GM21447 (cell line): ENCODE measurements at regions not wholly inside any gene's neighbourhood (a gene's known extent, or its start where the extent isn't known, plus 50 kb on each side); places are given as distances from the start of the nearest gene placed in this dataset.

Experiments used
- ATAC-seq: cut with Tn5 transposase; IDR thresholded peaks from one replicate; pipeline ENCODE4 v1.9.1; 2021; ENCODE audit not compliant: unreplicated experiment

- ATAC-seq: no peak
These were observed 550.7 kb downstream of the TYW1 start for GRCh38 chr7:67547183-67547907.

GRCh38 chr7:67549126-67549525 lies 552.5 kb downstream of the TYW1 start:
- ATAC-seq: no peak

- ATAC-seq: no peak
These were observed 554.3 kb downstream of the TYW1 start for GRCh38 chr7:67550801-67551436.

GRCh38 chr7:67552738-67553137 lies 556.1 kb downstream of the TYW1 start:
- ATAC-seq: no peak

DNA sequence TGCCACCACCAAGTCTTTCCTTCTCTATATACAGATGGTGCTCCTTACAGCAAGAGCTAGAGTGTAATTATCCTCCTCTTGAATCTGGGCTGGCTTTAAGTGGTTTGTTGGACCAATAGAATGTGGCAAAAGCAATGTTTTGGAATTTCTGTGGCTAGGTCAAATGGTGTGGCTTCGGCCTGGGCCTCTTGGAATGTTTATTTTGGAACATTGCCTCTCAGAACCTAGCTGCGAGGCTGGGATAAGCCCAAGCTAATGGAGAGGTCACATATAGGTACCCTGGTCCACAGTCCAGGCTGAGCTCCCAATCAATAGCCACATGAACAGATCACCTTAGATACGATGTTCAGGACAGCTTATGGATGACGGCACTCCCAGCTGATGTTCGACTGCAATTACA lies 556.7 kb downstream of the TYW1 start:
- no peak for ATAC-seq

- no peak for ATAC-seq
These were observed 558.4 kb downstream of the TYW1 start for GRCh38 chr7:67554986-67555385.

DNA sequence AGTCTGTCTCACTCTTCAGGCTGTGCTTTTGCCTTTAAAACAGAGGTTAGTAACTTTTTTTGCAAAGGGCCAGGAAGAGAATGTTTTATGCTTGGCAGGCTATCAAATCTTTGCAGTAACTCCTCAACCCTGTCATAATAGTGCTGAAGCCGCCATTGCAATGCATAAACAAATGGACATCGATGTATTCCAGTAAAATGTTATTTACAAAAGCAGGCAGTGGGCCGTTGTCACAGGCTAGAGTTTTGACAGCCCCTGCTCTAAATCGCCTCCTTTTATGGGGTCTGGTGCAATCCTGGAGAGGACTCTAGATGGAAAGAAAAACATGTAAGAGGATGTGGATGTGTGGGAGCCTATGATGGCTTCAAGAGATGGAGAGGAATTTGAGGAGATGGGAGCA lies 568.3 kb downstream of the TYW1 start:
- no peak for ATAC-seq

GRCh38 chr7:67566101-67566500 lies 569.5 kb downstream of the TYW1 start:
- ATAC-seq: no peak

DNA sequence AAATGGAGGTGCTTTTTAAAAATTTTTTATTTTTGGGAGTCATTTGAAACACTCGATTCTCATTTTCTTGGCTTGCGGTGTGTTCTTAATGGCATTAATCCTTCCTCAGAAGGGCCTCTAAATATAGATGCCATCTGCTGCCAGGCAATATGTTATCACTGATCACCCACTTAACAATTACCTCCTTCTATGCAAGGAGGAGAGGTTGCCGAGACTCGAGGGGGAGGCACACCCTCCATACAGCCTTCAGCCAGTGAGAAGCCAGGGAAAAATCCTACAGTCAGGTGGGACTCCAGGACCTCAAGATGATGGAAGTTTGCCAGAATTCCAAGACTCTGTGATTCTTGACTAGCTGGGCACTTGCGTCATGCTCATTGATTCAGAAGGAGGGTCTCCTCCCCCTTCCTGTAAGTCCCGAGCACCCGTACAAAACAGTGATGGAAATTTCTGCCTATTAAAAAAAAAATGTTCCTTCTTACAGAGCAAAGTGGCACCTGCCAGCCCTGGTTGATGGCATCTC lies 574.5 kb downstream of the TYW1 start:
- no peak for ATAC-seq

- no peak for ATAC-seq
These were observed 577.0 kb downstream of the TYW1 start for GRCh38 chr7:67573639-67574038.

DNA sequence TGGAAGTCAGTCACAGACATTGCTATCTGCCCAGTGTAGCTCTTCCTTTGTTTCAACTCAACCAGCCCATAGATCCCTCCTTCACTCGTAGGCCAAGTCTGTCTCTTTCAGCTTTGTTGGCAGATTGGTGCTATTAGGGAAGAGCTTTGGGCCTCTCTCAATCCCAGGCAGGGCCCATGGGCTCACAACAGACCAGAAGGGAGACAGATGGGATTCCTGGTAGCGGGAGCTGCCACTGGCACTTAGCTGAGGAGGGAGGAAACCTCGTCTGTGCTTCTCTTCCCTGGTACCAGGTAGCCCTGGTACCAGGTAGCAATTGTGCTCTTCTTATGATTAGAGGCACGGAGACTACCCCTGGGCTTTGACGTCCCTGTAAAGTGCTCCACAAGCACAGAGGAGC lies 592.0 kb downstream of the TYW1 start:
- ATAC-seq: no peak

- ATAC-seq: no peak
These were observed 592.5 kb downstream of the TYW1 start for GRCh38 chr7:67589183-67589582.

DNA sequence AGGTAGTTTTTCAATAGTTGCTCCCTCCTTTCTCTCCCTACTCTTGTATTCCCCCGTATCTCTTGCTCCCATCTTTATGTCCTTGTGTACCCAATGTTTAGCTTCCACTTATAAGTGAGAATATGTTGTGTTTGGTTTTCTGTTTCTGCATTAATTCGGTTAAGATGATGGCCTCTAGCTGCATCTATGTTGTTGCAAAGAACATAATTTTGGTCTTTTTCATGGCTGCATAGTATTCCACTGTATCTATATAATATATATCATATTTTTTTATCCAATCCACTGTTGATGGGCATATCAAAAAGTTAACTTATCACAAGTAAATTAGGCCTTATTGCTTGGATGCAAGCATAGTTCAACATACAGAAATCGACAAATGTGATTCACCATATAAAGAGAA lies 594.0 kb downstream of the TYW1 start:
- ATAC-seq: no peak

DNA sequence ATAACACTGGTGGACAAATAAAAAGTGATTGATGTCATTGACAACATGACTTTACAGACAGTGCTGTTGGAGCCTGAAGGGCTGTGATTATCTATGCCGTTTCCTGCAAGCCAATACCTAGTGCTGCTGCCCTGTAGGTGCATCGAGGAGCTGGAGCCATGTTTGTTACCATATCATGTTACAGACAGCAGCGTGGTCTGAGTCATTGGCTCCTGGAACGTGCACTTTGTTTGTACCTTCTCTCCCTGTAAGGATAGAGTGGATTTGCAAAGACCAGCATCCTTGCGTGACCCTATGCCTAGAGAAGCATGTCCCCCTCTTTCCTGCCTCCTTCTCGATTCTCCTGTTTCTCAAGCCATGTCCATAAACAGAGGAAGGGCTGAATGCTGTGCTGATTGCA lies 597.2 kb downstream of the TYW1 start:
- no peak for ATAC-seq

DNA sequence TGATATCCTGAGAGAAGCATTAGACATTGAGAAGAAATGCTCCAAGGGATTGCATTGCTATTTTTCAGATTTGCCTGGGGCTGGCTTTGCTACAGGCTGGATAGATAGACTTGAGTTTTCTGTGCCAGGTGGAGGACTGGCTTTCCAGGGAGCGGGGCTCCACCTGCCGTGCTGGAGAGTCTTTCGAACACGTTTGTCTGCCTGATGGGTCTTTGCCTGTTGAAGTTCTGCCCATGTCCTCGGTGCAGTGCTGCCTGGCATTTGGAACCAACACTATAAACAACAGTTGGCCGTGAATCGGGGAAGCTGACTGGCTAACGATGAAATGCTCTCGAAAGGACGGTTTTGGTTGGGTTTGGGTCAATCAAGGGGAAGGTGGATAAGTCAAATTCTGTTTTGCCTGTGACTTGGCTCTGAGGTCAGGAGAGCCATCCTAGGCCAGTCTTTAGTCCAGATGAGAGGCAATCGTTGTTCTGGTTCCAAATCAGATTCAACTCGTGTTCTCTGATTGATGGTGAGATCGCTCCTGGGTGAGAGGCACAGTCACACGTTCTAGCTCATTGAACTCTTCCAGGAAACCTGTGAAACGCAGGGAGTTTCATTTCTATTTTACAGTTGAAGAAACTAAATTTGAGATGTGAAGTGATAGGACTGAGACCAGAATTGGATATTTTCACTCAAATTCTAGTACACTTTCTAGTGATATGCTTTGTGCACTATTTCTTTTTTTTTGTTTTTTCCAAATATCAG lies 599.0 kb downstream of the TYW1 start:
- ATAC-seq: no peak

DNA sequence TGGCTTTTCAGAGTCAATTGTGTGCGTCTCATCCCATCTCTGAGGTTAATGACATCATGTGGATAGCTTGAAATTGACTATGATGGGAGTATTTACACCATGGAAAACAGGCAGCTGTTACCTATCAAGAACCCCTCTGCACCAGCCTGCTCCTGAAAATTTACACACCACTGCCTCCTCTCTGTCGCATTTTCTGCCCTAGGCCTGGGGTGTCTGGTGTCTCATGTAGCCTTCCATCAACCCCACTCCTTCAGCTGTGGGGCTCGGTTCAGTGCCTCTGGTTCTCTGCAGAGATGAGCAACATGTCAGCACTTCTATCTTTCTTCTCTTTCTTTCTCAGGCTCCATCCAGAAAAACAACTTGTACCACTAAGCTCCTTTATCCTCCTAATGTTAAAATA lies 600.5 kb downstream of the TYW1 start:
- ATAC-seq: no peak

GRCh38 chr7:67598469-67598868 lies 601.8 kb downstream of the TYW1 start:
- ATAC-seq: no peak

- ATAC-seq: no peak
These were observed 602.9 kb downstream of the TYW1 start for GRCh38 chr7:67599331-67600062.

- ATAC-seq: no peak
These were observed 605.7 kb downstream of the TYW1 start for GRCh38 chr7:67602246-67602887.

DNA sequence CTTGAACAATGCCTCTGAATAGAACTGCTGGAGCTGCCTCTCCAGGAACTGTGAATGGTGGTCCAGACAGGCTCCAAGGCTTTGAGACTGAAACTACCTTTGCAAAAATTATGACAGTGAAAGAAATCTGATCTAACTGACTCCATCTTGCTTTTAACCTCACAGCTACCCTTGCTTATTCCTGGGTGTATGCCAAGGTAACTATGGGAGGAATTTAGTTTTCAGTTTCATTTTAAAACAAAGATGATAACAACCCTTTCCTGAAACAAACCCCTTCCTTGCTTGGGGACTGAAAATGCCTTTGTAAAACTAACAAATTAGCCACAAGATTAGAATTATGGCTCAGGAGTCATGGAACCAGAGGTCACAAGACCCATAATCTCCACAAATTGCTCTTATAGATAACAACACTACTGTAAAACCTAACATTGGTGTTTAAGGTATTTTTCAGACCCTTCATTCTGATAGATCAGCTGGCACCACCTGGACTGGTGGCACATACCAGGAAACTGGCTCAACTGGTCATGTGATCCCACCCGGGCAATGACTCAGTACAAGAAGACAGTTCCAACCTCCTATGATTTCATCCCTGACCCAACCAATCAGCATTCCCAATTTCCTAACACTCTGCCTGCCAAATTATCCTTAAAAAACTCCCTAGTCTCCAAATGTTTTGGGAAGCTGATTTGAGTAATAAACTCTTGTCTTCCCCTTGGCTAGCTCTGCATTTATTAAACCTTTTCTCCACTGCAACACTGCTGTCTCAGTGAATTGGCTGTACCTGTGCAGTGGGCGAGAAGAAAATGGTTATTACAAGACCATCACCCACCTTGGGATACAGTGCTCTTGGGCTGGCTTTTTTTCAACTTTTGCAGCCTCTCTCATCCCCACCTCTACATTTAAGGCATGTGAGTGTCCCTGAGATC lies 608.1 kb downstream of the TYW1 start:
- no peak for ATAC-seq
